ENCODE measurements at regions not wholly inside any gene's neighbourhood (a gene's known extent, or its start where the extent isn't known, plus 50 kb on each side); places are given as distances from the start of the nearest gene placed in this dataset.
A peak's percentile ranks its signal among the peaks of the same experiment; 100 is the strongest.

- Mint-ChIP-seq H3K4me3 (no peak overlapping the region), H3K36me3 (no peaks in the 10 kb centered on the region), H3K9me3 (no peaks in the 10 kb centered on the region), H3K4me1 (no peaks in the 10 kb centered on the region), H3K27ac (no peak overlapping the region), H3K27me3 (ENCODE audit: low read depth in 3 of 3) (peaks cover 0 to 5% (median 2%) of the 10 kb centered on the region in 3 donors)
- DNase-seq: no peak
Observed at GRCh38 chr1:234997896-234998741, 130.5 kb downstream of the TOMM20 start.

- no peak overlapping the region for H3K27ac Mint-ChIP-seq
- H3K4me1 Mint-ChIP-seq: no peaks in the 10 kb centered on the region
- peaks cover 0 to 5% (median 2%) of the 10 kb centered on the region in 3 donors for H3K27me3 Mint-ChIP-seq (ENCODE audit: low read depth in 3 of 3)
- no peaks in the 10 kb centered on the region for H3K36me3 Mint-ChIP-seq
- H3K4me3 Mint-ChIP-seq: no peak overlapping the region
- no peaks in the 10 kb centered on the region for H3K9me3 Mint-ChIP-seq
- no peak for DNase-seq
Observed at GRCh38 chr1:234997201-234997895, 131.3 kb downstream of the TOMM20 start.

GRCh38 chr1:234996245-234996757 lies 132.3 kb downstream of the TOMM20 start:
- H3K36me3 Mint-ChIP-seq: no peaks in the 10 kb centered on the region
- H3K4me1 Mint-ChIP-seq: no peaks in the 10 kb centered on the region
- DNase-seq: no peak
- no peak overlapping the region for H3K27ac Mint-ChIP-seq
- H3K4me3 Mint-ChIP-seq: no peak overlapping the region
- peaks cover 0 to 5% (median 2%) of the 10 kb centered on the region in 3 donors for H3K27me3 Mint-ChIP-seq (ENCODE audit: low read depth in 3 of 3)
- no peaks in the 10 kb centered on the region for H3K9me3 Mint-ChIP-seq

GRCh38 chr1:234994436-234995295 lies 134.0 kb downstream of the TOMM20 start:
- no peak overlapping the region for H3K4me3 Mint-ChIP-seq
- H3K27ac Mint-ChIP-seq: peak overlapping the region in 1 of 6 donors; percentile 74
- no peaks in the 10 kb centered on the region for H3K9me3 Mint-ChIP-seq
- H3K4me1 Mint-ChIP-seq: no peaks in the 10 kb centered on the region
- DNase-seq: no peak
- peaks cover 0 to 3% (median 2%) of the 10 kb centered on the region in 3 donors for H3K27me3 Mint-ChIP-seq (ENCODE audit: low read depth in 3 of 3)
- no peaks in the 10 kb centered on the region for H3K36me3 Mint-ChIP-seq

DNA sequence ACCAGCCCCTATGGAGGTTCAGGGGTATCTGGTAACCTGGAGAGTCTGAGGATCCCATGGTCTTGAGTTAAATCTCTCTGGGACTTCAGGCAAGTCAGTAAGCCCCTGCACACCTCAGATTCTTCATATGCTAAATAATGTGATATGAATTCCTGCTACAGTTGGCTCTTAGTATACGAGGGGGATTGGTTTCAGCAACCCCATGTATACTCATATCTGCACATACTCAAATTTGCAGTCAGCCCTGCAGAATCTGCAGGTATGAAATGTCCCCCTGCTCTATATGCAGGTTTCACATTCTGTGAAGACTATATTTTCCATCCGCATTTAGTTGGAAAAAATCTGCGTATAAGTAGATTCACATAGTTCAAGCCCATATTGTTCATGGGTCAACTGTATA lies 136.6 kb downstream of the TOMM20 start:
- no peaks in the 10 kb centered on the region for H3K4me1 Mint-ChIP-seq
- no peak overlapping the region for H3K4me3 Mint-ChIP-seq
- peaks cover 0 to 2% (median 1%) of the 10 kb centered on the region in 3 donors for H3K27me3 Mint-ChIP-seq (ENCODE audit: low read depth in 3 of 3)
- H3K36me3 Mint-ChIP-seq: no peaks in the 10 kb centered on the region
- H3K9me3 Mint-ChIP-seq: no peaks in the 10 kb centered on the region
- no peak overlapping the region for H3K27ac Mint-ChIP-seq
- no peak for DNase-seq

DNA sequence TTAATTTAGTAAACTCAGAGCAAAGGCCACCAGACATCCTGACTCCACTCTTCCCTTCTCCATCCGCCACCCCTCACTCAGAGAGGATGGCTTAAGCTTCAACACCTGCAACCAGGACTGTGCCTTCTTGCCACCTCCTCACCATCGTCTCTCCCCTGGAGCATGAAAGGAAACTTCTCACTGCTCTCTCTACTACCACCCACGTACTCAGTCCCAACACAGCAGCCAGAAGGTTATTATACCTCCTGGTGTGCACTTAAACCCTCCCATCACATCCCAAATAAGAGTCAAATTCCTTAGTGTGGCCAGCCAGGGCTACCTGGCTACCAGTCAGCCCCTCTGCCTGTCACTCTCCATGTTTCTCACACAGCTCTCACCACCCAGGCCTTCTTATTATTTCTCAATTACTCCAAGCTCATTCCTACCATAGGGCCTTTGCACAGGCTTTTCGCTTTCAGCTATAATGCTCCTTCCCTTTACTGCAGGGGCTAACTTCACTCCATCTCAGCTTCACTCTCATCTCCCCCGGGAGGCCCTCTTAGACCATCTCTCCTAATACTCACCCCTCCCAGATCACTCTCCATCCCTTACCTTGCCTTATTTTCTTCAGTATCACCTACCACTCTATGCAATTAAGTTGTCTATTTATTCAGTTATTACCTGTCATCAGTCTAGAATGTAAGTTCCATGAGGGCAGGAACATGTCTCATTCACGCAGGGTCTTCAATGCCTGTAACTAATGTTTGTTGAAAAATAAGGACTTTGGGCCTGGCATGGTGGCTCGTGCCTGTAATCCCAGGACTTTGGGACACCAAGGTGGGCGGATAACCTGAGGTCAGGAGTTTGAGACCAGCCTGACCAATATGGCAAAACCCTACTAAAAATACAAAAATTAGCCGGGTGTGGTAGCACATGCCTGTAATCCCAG lies 137.5 kb downstream of the TOMM20 start:
- Mint-ChIP-seq H3K4me1 (no peaks in the 10 kb centered on the region), H3K36me3 (no peaks in the 10 kb centered on the region), H3K9me3 (no peaks in the 10 kb centered on the region), H3K27me3 (ENCODE audit: low read depth in 3 of 3) (peaks cover 0 to 2% (median 1%) of the 10 kb centered on the region in 3 donors), H3K27ac (peak overlapping the region in 2 of 6 donors; percentile 4 to 11), H3K4me3 (no peak overlapping the region)
- DNase-seq: no peak

DNA sequence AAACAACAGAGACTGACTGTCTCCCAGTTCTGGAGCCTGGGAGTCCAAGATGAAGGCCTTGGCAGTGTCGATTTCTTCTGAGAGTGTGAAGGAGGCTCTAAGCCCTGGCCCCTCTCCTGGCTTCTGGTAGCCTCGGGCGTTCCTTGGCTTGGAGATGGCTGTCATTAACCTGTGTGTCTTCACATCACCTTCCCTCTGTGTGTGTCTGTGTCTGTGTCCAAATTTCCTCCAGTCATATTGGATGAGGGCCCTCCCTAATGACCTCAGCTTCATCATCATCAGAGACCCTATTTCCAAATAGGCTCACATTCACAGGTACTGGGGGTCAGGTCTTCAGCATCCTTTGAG lies 138.3 kb downstream of the TOMM20 start:
- DNase-seq: no peak
- peak overlapping the region in 1 of 6 donors; percentile 30 for H3K27ac Mint-ChIP-seq
- H3K9me3 Mint-ChIP-seq: no peaks in the 10 kb centered on the region
- H3K4me3 Mint-ChIP-seq: no peak overlapping the region
- H3K4me1 Mint-ChIP-seq: no peaks in the 10 kb centered on the region
- no peaks in the 10 kb centered on the region for H3K36me3 Mint-ChIP-seq
- peaks cover 0 to 2% (median 1%) of the 10 kb centered on the region in 3 donors for H3K27me3 Mint-ChIP-seq (ENCODE audit: low read depth in 3 of 3)

DNA sequence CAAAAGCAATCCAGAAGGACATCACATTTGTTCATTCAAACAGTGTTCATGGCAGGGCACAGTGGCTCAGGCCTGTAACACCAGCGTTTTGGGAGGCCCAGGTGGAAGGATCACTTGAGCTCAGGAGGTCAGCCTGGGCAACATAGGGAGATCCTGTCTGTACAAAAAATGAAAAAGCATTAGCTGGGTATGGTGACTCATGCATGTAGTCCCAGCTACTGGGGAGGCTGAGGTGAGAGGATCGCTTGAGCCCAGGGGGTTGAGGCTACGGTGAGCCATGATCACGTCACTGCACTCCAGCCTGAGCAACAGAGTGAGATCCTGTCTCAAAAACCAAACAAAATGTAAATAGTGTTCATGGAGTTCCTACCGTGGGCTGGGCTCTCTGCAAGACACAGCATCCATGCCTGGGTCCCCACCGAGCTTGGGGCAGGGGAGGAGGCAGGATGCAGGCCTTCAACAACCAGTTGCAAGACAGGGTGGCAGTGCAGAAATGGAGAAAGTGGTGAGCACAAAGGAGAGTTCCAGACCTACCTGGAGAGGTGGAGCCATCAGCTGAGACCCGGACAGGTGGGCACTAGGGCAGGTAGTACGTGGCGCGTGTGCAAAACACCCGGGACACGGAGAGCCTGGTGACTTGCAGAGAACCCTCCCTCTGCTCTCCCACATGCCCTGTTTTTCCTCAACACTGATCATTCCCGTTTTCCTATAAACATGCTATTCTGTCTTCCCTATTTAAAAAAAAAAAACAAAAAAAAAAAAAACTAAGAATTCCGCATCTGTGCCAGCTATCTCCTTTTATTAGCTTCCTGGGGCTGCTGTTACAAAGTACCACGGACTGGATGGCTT lies 138.9 kb downstream of the TOMM20 start:
- Mint-ChIP-seq H3K9me3 (no peaks in the 10 kb centered on the region), H3K36me3 (no peaks in the 10 kb centered on the region), H3K4me3 (no peak overlapping the region), H3K27ac (peak overlapping the region in 1 of 6 donors; percentile 23), H3K27me3 (ENCODE audit: low read depth in 3 of 3) (peaks cover 0 to 2% (median 1%) of the 10 kb centered on the region in 3 donors), H3K4me1 (no peaks in the 10 kb centered on the region)
- DNase-seq: no peak

- H3K9me3 Mint-ChIP-seq: no peaks in the 10 kb centered on the region
- no peaks in the 10 kb centered on the region for H3K36me3 Mint-ChIP-seq
- H3K4me3 Mint-ChIP-seq: no peak overlapping the region
- peaks cover 0 to 1% (median 0%) of the 10 kb centered on the region in 3 donors for H3K27me3 Mint-ChIP-seq (ENCODE audit: low read depth in 3 of 3)
- no peak for DNase-seq
- peaks cover 0 to 6% of the 10 kb centered on the region in 2 donors for H3K4me1 Mint-ChIP-seq
- H3K27ac Mint-ChIP-seq: no peak overlapping the region
Observed at GRCh38 chr1:234989019-234989418, 139.6 kb downstream of the TOMM20 start.

DNA sequence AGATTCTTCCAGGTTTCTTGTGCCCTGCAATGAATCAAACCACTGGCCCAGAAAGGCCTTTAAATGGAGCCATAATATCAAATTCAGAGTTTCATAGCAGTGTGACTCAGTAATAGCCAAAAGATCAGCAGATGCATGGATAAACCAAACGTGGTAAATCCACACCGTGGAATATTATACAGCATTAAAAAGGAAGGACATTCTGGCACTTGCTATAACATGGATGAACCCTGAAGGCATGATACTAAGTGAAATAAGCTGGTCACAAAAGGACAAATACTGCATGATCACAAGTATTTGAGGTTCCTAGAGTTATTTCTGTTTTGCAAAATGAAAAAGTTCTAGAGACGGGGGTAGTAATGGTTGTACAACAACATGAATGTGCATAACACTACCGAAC lies 140.1 kb downstream of the TOMM20 start:
- Mint-ChIP-seq H3K4me1 (peaks cover 0 to 9% of the 10 kb centered on the region in 2 donors), H3K27ac (no peak overlapping the region), H3K27me3 (ENCODE audit: low read depth in 3 of 3) (peaks cover 0 to 1% (median 0%) of the 10 kb centered on the region in 3 donors), H3K4me3 (no peak overlapping the region), H3K9me3 (no peaks in the 10 kb centered on the region), H3K36me3 (no peaks in the 10 kb centered on the region)
- no peak for DNase-seq

DNA sequence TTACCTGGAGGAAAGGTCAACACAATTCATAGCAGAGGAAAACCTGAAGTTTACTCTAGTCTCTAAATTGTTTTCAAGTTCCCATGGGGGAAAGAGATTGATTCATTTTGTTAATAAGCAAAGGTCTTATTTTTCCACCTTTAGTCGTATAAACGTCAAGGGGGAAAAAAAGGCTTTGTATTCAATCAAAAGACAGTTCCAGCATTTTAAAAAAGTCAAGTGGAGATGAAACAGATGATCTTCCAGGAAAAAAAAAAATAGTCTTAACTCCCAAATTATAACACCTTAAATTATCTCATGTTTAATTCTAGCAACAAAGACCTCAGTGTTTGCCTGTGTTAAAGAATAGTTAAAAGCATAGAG lies 140.5 kb downstream of the TOMM20 start:
- peaks cover 0 to 1% (median 0%) of the 10 kb centered on the region in 3 donors for H3K27me3 Mint-ChIP-seq (ENCODE audit: low read depth in 3 of 3)

More for the DNA sequence above, 140.5 kb downstream of the TOMM20 start:
- Mint-ChIP-seq H3K27ac (no peak overlapping the region), H3K9me3 (no peaks in the 10 kb centered on the region), H3K36me3 (no peaks in the 10 kb centered on the region), H3K4me1 (peaks cover 0 to 9% of the 10 kb centered on the region in 2 donors), H3K4me3 (no peak overlapping the region)
- DNase-seq: no peak
